GM18870 (cell line): ENCODE measurements at regions not wholly inside any gene's neighbourhood (a gene's known extent, or its start where the extent isn't known, plus 50 kb on each side); places are given as distances from the start of the nearest gene placed in this dataset.

ENCODE experiments used
- ATAC-seq: cut with Tn5 transposase; IDR thresholded peaks from one replicate; pipeline ENCODE4 v1.9.1; 2021; ENCODE audit warnings: moderate library complexity; ENCODE audit not compliant: unreplicated experiment

- ATAC-seq: no peak
Observed at GRCh38 chr3:152185891-152186630, 82.7 kb upstream of the MBNL1 start.

- no peak for ATAC-seq
Observed at GRCh38 chr3:152190636-152191183, 78.0 kb upstream of the MBNL1 start.

GRCh38 chr3:152192050-152192449 lies 76.7 kb upstream of the MBNL1 start:
- no peak for ATAC-seq

GRCh38 chr3:152192936-152193672 lies 75.6 kb upstream of the MBNL1 start:
- ATAC-seq: peak; percentile 12

- ATAC-seq: peak; percentile 57
Observed at GRCh38 chr3:152193673-152194267, 75.0 kb upstream of the MBNL1 start.

- no peak for ATAC-seq
Observed at GRCh38 chr3:152195206-152195605, 73.5 kb upstream of the MBNL1 start.

GRCh38 chr3:152196782-152197181 lies 71.9 kb upstream of the MBNL1 start:
- ATAC-seq: peak; percentile 34

- no peak for ATAC-seq
Observed at GRCh38 chr3:152197451-152197850, 71.3 kb upstream of the MBNL1 start.

- ATAC-seq: peak; percentile 30
Observed at GRCh38 chr3:152197937-152198336, 70.8 kb upstream of the MBNL1 start.

DNA sequence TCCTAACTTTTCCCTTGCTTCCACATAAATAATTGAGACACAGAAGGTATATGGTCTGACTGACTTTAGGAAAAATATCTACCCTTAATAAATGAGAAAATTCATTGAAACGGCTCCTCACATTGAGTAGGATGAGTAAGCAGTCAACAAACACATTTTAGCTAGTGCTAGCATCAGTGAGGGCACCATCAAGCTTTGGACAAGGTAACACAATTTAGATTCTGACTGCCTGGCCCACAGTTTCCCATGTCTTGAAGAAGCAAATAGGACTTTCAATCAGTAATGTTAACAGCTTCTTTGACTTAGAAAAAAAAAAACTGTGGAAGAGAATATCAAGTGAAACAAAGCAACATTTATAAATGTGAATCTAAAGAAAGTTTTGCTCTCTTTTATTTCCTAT lies 70.1 kb upstream of the MBNL1 start:
- no peak for ATAC-seq

GRCh38 chr3:152199102-152199840 lies 69.5 kb upstream of the MBNL1 start:
- no peak for ATAC-seq

DNA sequence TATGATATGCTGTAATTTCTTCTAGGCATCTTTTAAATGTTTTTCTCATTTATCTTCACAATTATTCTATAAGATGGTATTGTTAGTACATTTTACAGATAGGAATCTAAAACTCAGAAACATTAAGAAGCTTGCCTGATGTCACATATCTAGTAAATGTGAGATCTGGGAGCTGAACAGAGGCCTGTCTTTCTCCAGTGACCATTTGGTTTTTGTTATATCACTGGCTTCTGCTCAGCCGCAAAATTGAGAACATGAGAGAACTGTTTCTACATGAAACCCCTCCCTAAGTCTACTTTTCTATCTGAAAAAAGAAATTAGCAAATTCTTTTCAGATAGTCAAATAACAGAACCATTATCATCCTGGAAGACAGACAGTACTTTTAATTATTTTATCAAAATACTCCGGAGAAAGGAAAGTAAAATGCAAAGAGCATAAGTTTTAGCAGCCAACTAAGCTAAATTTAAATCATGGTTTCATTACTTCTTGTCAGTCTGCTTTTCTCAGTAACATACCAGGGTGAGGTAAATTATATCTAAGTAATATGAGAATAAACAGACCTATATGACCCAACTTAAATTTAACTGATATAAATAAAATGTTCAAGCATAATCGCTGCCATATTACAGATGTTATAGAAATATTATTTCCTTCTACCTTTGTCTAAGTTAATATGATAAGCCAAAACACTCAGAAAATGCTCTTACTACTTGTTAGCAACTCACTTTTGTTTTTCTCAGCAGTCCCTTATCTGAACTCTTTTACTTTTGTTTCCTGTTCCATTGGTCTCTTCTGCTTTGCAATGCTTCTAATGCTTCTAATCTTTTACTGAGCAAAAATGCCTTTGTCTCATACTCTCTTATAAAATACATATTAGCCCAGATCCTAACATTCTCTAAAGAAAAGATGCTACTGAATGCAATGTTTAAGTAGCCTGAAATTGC lies 68.0 kb upstream of the MBNL1 start:
- no peak for ATAC-seq

DNA sequence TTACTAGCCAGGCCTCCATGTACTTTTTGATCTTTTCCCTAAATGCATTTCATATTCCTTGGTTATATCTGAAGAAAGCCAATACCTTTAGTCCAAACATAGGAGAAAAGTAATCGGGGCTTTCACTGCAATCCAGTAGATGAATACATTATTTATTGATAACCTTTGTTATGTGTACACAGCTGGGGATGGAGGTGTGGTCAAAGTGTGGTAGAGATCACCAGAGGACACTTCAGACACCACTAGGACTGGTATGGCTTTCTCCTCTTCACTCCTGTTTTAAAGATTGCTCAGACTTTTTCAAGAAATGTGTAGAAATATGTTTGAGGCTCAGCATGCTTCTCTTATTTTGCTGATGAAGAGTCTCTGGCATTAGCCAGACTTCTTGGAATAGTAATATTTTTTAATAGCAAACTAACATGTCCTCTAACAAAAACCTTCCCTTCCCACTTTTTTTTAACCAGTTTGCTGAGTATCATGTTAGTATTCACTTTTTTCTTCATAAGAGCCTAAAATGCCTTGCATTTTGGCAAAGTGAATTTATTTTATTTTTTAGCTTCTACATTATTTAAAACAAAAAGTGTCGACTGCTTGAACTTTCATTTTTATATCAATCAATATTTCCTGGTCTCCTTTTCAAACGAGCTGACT lies 65.6 kb upstream of the MBNL1 start:
- ATAC-seq: peak; percentile 30

DNA sequence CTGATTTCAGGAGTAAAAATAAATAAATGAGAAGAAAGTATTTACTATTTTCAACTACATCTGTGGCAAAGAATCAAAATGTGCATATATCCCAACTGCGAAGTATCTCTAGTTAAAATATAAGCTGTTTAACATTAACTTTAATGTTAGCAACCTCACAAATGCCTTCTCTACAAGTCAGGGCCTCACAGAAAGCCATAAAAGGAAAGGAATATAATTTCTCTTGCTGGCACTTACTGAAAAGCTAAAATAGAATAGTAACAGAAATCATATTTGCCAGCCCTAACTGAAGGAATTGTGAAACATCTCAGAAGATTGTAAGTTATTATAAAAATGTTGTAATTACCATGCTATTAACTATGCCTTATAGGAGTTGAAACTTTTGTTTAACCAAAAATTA lies 65.1 kb upstream of the MBNL1 start:
- ATAC-seq: no peak

GRCh38 chr3:152204218-152204617 lies 64.5 kb upstream of the MBNL1 start:
- ATAC-seq: no peak

GRCh38 chr3:152205097-152205593 lies 63.6 kb upstream of the MBNL1 start:
- no peak for ATAC-seq

DNA sequence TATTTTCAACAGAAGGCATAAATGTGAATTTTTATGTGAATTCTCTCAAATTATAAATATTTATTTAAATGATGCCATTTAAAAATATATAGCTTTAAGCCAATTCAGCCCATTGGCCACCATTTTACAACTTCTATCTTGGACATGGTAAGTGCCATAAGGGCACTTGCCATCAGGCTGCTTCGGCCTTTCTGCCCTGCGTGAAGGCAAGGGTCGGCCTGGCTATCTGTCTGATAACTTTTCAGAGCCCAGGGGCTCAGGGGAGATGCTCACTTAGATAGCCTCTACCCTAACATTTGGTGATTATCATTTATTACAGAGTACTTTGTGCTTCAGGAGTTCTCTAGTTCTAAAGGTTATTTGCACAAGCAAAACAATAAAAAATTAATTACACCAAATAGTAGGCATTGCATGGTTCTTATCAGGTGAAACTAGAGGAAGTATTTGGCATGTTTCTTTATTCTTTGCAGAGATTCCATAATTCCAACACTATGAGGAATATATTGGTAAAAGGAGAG lies 62.4 kb upstream of the MBNL1 start:
- no peak for ATAC-seq

GRCh38 chr3:152208439-152208838 lies 60.3 kb upstream of the MBNL1 start:
- no peak for ATAC-seq

- ATAC-seq: no peak
Observed at GRCh38 chr3:152209060-152209459, 59.7 kb upstream of the MBNL1 start.
